NCI-H2107 (cell line): ENCODE measurements at regions not wholly inside any gene's neighbourhood (a gene's known extent, or its start where the extent isn't known, plus 50 kb on each side); places are given as distances from the start of the nearest gene placed in this dataset.
A peak's percentile ranks its signal among the peaks of the same experiment; 100 is the strongest.
"Not testable (repeated sequence)": the region's sequence is repeated elsewhere in the genome, so short reads cannot be mapped to it uniquely, and the experiment has no call there.

Source experiments
- DNase-seq: peaks from one replicate; lab custom pipeline; 2025; lab: John Stamatoyannopoulos, UW

DNA sequence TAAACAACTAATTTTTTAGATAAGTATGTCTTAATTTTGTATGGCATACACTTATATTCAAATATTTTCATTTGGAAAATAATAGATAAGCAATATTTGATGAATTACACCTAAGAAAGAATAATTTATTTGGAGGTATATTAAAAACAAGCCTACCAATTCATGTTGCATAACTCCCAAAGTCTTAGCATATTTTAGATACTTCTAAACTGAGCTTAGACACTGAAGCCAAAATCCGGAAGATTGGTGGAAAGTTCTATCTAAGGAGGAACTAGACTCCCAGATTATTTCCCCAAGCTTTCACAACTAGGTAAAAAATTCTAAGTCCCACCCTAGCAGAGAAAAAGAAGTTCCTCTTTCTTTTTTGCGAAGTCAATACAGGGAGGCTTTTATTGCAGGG is 221.0 kb upstream of the MMADHC start:
- no peak for DNase-seq

DNA sequence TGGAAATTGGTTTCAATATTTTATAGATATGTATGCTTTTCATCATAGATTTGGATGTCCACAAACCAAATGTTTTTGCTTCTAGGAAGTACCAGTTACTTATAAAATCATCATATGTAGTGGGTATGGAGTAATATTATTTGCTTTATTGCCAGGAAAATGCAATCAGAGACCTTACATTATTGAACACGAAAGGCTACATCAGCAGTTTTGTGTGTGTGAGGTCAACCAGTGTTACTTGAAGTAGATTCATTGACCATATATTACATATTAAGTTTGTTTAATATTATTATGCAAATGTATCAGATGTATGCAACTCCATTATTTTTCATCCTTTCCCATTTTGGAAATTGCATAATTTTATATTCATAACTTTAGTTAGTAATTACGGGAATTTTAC is 219.1 kb upstream of the MMADHC start:
- DNase-seq, result no peak

DNA sequence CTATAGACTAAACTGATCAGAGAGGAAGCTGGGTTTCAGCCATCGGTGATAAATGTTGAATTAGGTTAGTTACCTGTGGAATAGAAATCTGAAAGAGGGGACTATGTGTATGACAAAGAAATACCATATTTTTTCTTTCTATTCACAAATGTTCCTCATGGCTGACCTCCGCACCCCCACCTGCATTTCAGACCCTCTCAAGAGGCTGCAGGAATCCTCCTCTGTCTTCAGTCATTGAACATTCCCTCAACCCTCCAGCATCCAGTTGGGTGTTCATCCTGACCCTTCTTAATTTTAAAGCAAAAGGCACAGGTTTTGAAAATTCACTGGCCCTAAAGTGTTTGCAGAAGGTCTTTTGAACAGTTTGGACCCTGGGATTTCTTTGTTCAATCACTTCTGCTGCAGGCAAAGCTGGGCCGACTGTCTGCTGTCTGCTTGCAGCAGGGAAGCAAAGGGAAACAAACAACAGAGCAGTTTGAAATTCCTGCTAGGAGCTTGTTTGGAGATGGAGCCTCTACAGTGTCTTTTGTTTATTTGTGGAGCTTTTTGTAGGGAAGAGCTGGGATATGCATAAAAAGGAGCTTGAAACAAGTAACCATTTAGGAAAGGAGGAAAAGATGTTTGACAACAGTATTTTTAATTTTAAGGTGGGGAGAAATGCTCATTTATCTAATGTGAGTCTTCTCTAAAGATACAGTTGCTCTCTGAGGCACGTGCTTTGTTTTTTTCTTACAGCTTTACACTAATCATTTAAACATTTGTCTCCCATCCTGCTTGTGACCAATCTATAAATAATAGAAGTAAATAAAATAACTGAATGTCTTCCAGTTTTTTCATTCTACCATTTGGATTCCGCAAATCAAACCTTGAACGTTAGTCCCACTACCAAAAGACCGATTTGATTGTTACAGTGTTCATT is 213.3 kb upstream of the MMADHC start:
- no peak for DNase-seq

DNA sequence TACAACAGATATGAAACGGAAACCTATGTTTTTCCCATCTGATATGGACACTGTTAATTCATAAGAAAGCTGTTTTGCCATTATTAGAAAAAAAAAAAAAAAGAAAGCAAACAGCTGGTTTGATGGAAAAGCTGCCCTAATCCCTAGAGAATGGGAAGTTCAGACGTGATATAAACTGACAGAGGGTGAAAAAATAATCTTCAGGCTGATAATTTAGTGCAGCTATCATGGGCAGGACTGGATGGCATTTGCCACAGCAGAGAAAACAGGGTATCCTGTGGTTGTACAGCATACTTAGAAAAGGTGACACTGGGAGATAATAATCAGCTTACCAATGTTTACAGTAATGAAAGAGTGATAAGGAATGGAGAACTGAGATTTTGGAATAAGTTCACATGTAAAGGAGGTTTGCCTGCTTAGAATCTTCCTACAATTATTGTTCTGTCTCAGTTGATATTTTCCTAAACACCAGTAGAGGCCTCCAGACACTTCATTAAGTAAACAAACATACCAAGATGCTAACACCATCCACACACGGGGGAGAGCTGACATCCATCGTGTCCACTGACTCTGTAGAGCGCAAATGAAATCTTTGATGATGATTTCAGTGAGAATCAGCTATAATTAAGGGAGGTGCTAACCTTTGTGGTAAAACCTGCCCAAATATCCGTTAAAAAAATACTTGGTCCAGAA is 211.6 kb upstream of the MMADHC start:
- peak; percentile 0 for DNase-seq

DNA sequence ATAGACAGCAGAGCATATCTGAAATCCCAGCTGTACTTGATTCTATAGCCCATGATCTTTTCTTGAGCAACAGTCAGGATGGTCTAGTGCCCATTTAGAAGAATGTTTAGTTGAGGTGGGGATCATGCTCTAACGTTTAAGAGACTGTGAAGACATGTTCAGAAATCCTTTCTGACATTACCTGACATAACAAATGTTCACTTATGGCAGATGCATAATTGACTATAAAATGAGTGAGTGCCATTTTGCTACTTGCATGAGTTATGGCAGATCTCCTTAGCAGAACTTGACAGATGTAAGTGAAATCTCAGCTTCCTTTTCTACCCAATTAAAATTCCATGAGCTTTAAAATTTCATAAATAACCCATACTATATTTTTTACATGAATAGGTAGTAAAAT is 209.5 kb upstream of the MMADHC start:
- no peak for DNase-seq

DNA sequence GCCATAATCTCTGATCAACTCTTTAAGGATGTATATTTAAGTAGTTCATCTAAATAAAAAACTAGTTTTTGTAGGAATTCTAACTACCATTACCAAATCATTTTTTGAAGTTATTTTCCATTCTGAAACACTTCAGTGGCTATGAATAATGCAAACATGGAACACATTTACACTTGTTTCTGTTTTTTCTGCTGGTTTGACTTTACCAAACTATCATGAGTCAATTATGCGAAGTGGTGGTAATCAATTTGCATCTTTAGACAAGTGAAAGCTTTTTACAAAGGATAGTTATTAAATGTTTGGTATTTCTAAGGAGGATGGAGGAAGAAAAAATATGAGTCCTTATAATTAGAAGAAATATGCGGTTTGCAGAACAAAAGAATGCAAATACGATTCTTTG is 202.0 kb upstream of the MMADHC start:
- DNase-seq, result no peak

DNA sequence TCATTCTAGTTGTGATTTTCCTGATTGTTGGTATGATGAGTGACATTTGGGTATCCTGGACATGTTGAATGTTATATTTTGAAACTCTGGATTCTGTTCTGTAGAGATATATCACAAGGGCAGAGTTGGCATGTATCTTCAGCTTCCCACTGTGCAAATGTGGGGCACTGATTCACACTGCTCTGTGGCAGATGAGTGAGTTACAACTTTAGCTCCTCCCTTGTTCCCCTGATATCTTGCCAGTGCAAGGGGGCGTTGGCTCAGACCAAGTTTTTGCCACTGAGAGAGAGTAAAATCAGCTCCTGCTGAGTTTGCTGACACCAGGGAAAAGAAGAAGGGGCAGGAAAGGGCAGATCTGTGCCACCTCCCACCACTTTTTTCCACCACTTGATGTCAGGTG is 199.6 kb upstream of the MMADHC start:
- no peak for DNase-seq

DNA sequence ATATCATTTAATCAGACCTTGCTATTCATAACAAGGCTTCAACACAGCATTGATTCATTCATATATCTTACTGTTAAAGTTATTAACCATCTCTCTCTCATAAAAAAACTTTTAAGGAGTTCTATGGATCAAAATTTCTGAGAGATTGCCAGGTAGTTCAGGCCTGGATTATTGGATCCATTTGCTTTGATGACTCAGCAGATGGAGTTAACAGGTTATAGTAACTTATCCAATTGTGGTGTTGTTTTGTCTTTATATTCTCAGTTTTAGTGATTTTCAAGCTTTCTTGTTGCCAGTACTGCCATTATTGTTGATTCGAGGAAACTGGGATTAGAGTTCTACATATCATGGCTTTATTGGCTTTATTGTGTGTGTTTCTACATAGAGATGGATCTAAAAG is 195.7 kb upstream of the MMADHC start:
- DNase-seq, result no peak

DNA sequence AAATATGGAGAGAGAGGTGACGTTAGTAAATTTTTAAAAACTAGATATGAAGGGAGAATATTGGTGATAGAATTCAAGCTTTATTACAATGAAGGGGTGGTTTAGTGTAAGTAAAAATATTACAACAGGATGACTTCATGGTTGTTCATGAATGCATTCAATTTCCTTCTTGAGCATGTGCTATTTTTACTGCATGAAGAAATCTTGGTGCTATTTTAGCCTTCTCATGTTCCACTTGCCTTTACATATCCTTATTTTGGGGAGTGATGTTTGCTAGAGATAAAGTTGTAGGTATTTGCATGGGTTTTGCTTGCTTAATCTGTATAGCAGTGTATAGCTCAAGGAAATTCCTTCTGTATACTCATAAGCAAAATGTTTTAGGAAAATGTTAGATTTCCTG is 195.0 kb upstream of the MMADHC start:
- DNase-seq, result no peak

DNA sequence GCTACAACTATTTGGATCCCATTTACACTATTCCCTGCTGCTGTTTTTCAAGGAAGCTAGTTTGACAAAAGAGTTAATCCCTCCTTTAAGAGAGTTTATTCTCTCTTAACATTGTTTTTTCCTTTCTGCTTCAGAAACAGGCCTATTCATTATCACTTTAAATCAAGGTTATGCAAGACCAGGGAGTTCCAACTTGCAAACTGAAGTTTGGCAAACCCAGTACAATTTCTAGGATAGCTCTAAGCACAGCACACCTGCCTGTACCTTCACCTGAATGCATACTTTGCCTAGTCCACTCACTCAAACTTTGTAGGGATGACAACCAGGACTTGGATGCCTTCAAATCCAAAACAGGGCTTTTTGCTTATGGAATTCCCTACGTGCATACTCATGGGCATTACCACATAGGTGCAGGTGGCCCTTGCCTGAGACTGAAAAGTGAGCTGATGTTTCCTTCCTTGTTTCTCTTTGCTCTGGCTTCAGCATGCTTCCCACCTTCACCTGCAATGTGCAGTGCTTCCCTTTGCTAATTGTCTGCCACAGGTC is 193.8 kb upstream of the MMADHC start:
- DNase-seq, result no peak

DNA sequence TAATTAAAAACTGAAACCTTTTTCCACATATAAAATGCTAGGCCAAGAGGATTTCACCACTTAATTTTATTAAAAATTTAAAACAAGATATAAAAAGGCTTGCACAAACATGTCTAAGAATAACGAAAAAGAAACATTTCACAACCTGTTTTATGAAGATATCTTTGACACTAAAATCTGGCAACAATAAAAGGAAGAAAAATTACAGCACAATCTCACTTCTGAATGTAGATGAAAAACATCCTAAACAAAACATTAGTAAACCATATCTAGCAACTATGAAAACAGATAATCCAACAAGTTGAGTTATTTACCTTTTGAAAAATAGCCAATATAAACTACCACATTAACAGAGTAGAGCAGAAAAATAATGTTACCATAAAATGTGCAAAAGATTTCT is 185.4 kb upstream of the MMADHC start:
- DNase-seq, result no peak

DNA sequence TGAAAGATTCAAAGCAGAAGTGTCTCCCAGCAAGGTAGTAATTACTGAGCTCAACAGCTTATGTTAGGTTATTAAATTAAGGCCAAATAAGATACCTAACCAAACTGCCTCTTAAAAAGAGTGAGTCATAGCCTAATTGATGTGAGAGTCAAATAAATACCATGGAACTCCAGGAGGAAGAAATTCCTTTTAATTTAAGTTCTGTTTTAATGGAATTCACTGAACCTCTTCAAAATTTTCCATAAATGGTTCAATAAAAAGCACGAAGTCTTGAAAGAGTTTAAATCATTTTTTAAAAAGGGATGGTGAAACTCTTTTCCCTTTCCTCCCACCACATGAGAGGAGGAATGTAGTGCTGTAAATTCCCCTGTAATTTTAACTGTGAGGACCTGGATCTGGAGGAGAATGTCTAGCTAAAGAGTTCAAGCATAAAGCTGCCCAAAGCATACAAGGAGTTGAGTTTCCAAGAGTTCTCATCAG is 180.8 kb upstream of the MMADHC start:
- DNase-seq, result no peak

DNA sequence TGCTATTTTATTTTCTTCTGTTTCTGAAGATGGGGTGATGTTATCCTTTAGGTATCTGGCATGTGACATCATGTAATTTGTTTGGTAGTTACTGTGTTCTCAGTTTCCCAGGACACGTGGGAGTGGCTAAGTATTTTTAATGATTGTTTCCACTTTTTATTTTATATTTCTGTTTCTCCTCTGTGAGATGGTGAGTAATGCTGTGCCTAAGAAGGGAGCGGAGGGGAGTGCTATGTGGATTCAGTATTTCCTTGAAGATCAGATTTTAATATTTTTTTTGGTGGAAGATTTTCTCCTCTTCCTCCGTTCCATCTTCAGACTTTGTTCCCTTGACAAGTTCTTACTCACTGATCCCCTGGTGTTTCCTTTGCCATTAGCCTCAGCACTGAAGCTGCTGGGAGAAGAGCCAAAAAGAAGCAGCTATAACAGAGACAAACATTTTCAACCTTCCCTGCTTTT is 180.0 kb upstream of the MMADHC start:
- no peak for DNase-seq

DNA sequence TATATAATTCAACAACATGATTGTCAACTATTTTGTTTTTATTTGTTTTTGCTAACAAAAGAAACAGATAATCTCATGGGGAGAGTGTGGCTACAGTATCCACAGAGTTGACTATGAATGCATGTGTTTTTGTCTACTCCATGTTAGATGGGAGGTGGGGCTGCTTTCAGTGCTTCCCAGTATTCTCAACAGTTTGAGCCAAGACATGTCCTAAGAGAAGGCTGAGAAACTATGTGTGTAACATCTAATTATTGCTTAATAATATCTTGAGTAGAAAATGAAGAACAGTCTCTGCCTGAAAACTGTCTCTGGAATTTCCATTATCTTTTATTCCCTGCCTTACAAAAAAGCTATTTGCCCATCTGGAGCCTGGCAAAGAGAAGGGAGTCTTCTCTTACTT is 178.8 kb upstream of the MMADHC start:
- no peak for DNase-seq

DNA sequence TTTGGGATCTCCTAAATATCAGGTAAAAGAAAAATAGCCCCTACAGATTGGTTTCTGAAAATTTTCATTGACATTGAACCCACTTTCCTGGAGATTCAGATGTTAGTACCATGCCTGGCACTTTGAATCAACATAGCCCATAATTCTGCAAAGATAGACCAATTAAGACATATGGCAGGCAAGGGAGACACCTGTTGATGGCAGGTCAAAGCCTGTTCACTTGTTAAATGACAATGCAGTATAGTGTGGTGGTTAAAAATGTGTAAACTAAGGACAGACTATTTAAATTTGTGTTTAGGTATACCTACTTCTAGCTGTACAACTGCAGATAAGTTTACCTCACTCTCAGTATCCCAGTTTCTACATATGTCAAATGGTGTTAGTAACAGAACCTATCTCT is 178.1 kb upstream of the MMADHC start:
- no peak for DNase-seq

DNA sequence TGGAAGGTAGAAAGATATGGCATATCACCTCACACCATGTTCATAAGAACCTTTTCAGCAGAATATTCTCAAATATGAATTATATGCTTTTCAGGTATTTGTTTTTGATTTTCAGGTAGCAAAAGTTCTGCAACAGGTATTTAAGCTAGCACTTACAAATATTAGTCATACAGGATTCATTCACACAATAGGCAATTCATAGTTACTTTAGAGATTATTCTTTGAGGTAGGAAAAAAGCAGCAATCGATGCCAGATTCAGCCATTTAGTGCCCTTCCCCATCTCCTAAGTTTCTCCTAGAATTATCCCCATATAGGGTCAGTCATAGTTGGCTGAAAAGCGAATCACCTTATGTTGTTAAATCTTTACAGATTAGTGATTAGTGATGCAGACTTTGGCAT is 177.4 kb upstream of the MMADHC start:
- no peak for DNase-seq

DNA sequence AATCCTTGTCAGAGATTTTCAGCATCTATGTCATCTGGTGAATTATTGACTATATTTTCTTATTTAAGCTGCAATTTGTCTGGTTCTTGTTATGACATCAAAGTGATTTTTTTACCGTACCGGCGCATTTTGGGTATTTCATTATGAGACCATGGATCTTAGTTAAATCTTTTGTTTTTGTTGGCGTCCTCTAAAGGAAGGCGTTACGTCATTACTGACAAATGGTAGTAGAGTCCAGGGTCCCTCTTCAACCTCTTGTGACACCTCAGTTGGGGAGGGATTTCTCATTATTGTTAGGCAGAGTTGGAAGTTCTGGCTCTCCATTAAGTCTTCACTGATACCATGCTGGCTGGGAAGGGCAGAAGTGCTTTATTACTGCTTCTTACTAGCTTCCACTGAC is 175.8 kb upstream of the MMADHC start:
- DNase-seq, result no peak

DNA sequence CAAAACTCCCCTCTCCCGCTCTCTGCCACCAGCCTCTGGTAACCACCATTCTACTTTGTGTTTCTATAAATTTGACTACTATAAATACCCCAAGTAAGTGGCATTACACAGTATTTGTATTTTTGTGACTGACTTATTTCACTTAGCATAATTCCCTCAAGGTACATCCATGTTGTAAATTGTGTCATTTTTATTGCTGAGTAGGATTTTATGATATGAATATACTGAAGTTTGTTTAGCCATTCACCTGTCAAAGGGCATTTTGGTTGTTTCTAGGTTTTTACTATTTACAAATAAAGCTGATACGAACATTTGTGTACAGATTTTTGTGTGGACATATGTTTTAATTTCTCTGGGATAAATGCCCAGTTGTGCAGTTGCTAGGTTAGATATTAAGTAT is 174.0 kb upstream of the MMADHC start:
- no peak for DNase-seq

DNA sequence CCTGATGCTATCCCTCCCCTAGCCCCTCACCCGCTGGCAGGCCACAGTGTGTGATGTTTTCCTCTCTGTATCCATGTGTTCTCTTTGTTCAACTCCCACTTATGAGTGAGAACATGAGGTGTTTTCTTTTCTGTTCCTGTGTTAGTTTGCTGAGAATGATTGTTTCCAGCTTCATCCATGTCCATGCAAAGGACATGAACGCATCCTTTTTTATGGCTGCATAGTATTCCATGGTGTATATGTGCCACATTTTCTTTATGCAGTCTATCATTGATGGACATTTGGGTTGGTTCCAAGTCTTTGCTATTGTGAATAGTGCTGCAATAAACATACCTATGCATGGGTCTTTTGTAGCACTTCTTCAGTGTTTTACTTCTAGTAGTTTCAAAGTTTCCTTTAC is 171.8 kb upstream of the MMADHC start:
- DNase-seq, result not testable (repeated sequence)

DNA sequence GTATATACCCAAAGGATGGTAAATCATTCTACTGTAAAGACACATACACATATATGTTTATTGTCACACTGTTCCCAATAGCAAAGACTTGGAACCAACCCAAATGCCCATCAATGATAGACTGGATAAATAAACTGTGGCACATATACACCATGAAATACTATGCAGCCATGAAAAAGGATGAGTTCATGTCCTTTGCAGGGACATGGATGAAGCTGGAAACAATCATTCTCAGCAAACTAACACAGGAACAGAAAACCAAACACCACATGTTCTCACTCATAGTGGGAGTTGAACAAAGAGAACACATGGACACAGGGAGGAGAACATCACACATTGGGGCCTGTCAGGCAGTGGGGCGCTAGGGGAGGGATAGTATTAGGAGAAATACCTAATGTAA is 167.1 kb upstream of the MMADHC start:
- DNase-seq, result not testable (repeated sequence)

DNA sequence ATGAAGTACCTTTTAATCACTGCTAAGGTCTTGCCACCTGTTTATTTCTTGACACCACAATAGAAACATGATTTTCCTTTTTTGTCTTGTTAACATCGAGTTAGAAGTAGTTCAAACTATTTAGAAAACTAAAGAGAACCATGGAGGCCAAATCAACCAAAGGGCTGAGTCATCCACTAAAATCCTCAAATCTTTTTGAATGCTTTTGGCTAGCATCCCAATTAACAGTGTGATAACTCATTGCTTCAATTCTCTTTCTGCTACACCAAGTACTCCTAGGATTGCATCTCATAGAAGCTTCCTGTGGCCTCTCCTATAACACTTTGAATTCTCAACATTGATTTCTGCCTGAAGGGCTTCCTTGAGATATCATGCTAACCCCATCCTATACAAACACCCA is 159.9 kb upstream of the MMADHC start:
- DNase-seq, result no peak

DNA sequence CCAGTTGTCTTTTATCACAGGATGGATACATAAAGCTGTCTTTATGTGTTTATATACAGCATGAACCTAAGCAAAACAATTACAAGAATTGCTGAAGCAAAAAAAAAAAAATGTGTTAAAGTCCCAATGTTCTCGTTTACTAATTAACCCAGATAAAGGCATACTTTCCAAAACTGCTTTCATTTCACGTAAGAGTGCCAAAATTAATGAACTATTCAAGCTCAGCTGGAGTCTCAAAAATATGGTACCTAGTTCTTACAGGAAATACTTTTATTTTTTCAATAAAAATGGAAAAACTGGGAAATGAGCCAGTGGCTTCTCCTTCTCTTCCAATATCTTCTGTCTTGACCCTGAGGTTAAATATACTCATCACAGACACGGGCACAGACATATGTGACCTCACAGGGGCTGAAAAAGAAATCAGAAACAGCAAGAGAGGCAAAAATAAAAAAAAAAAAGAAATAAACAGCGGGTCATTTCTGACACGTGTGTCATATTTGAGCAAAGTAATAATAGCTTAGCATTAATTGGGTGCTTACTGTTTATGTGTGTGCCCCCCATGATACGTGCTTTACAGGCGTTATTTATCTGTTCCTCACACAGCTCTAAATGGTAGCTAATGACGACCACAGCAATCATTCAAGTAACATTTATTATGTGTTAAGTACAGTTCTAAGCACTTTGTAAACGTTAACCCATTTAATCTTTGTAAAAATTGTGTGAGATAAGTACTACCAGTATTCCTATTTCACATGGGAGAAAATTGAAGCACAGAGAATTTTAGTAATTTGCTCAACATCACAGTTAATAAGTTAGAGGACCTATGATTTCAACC is 158.0 kb upstream of the MMADHC start:
- no peak for DNase-seq
